DOHH2 (cell line): ENCODE measurements at regions not wholly inside any gene's neighbourhood (a gene's known extent, or its start where the extent isn't known, plus 50 kb on each side); places are given as distances from the start of the nearest gene placed in this dataset.

Experiments used
- H3F3A ChIP-seq: fragments of 200-600 bp; sonication (generic), shearing (Covaris generic); 2 replicates; pipeline ENCODE4 v1.6.0; 2016; ENCODE audit warnings: antibody characterized with exemption, mild to moderate bottlenecking; ENCODE audit not compliant: control insufficient read depth, insufficient read depth
- H3K27ac ChIP-seq: fragments of 200-600 bp; sonication (generic); 2 replicates; pipeline ENCODE4 v1.5.1; 2014; ENCODE audit warnings: low read depth, mild to moderate bottlenecking, low read length, moderate library complexity
- H3K27me3 ChIP-seq: fragments of 200-600 bp; sonication (generic); 2 replicates; pipeline ENCODE4 v1.6.1; 2014; ENCODE audit warnings: mild to moderate bottlenecking, low read length, mixed read lengths; ENCODE audit not compliant: control insufficient read depth
- H3K36me3 ChIP-seq: fragments of 200-600 bp; sonication (generic); 2 replicates; pipeline ENCODE4 v1.6.1; 2014; ENCODE audit warnings: mild to moderate bottlenecking, low read length, moderate library complexity, mixed read lengths; ENCODE audit not compliant: control insufficient read depth
- H3K4me1 ChIP-seq: fragments of 200-600 bp; sonication (generic); 2 replicates; pipeline ENCODE4 v1.6.1; 2014; ENCODE audit warnings: mild to moderate bottlenecking, low read length, mixed read lengths; ENCODE audit not compliant: control insufficient read depth
- H3K4me2 ChIP-seq: fragments of 200-600 bp; sonication (generic); 2 replicates; pipeline ENCODE4 v1.6.0; 2014; ENCODE audit warnings: mild to moderate bottlenecking, low read length, moderate library complexity
- H3K4me3 ChIP-seq: fragments of 200-600 bp; sonication (generic); 2 replicates; pipeline ENCODE4 v1.5.1; 2014; ENCODE audit warnings: mild to moderate bottlenecking, low read length, mixed read lengths
- H3K79me2 ChIP-seq: fragments of 200-600 bp; sonication (generic); 2 replicates; pipeline ENCODE4 v1.6.1; 2014; ENCODE audit warnings: mild to moderate bottlenecking, low read length, mixed read lengths; ENCODE audit not compliant: control insufficient read depth
- H3K9me2 ChIP-seq: fragments of 200-600 bp; sonication (generic); replicated peaks from 2 replicates; pipeline ENCODE4 v1.6.1; 2014; ENCODE audit warnings: mild to moderate bottlenecking, low read length, mixed read lengths; ENCODE audit not compliant: control insufficient read depth
- H3K9me3 ChIP-seq: fragments of 200-600 bp; sonication (generic); 2 replicates; pipeline ENCODE4 v1.6.1; 2014; ENCODE audit warnings: antibody characterized with exemption, low read length, mixed read lengths; ENCODE audit not compliant: control insufficient read depth, insufficient read depth
- H4K20me1 ChIP-seq: fragments of 200-600 bp; sonication (generic); 2 replicates; pipeline ENCODE4 v1.6.0; 2014; ENCODE audit warnings: low read depth, mild to moderate bottlenecking, antibody characterized with exemption, low read length, moderate library complexity; ENCODE audit not compliant: control insufficient read depth, insufficient read depth
- CTCF ChIP-seq: fragments of 200-600 bp; sonication (generic); IDR thresholded peaks from one replicate; pipeline ENCODE4 v1.5.1; 2014; ENCODE audit warnings: antibody characterized with exemption, mild to moderate bottlenecking, low read depth, low read length; ENCODE audit not compliant: poor library complexity, severe bottlenecking
- EZH2phosphoT487 ChIP-seq: fragments of 200-600 bp; sonication (generic); IDR thresholded peaks from 2 replicates; pipeline ENCODE4 v1.6.1; 2017; ENCODE audit warnings: borderline replicate concordance, mild to moderate bottlenecking, antibody characterized with exemption, low read length, moderate library complexity, mixed read lengths

GRCh38 chr2:138279871-138280270 is 221.7 kb upstream of the SPOPL start:
- Histone ChIP-seq H3K4me3 (no peak overlapping the region), H3K27me3 (no peaks in the 10 kb centered on the region), H3K36me3 (no peaks in the 10 kb centered on the region), H3K4me1 (no peaks in the 10 kb centered on the region), H4K20me1 (no peaks in the 10 kb centered on the region), H3K9me3 (no peaks in the 10 kb centered on the region), H3K79me2 (no peaks in the 10 kb centered on the region), H3K4me2 (no peak overlapping the region), H3F3A (no peaks in the 10 kb centered on the region), H3K27ac (no peak overlapping the region), H3K9me2 (no peaks in the 10 kb centered on the region)
- TF ChIP-seq CTCF (no peak), EZH2phosphoT487 (no peak)

- H3K4me1 ChIP-seq: no peaks in the 10 kb centered on the region
- H3K4me3 ChIP-seq: no peak overlapping the region
These were observed 220.4 kb upstream of the SPOPL start for GRCh38 chr2:138280999-138281695.

GRCh38 chr2:138282014-138282672 is 219.4 kb upstream of the SPOPL start:
- no peak overlapping the region for H3K4me2 ChIP-seq
- no peak overlapping the region for H3K27ac ChIP-seq
- H3K4me1 ChIP-seq: no peaks in the 10 kb centered on the region
- no peaks in the 10 kb centered on the region for H3F3A ChIP-seq
- no peaks in the 10 kb centered on the region for H3K36me3 ChIP-seq
- TF ChIP-seq EZH2phosphoT487: no peak
- no peak for TF ChIP-seq CTCF
- H3K9me2 ChIP-seq: no peaks in the 10 kb centered on the region
- H3K4me3 ChIP-seq: no peak overlapping the region
- no peaks in the 10 kb centered on the region for H3K27me3 ChIP-seq
- H3K9me3 ChIP-seq: no peaks in the 10 kb centered on the region
- H4K20me1 ChIP-seq: no peaks in the 10 kb centered on the region
- no peaks in the 10 kb centered on the region for H3K79me2 ChIP-seq

More at GRCh38 chr2:138280999-138281695, 220.4 kb upstream of the SPOPL start:
- H3K27ac ChIP-seq: no peak overlapping the region
- H3K36me3 ChIP-seq: no peaks in the 10 kb centered on the region
- H4K20me1 ChIP-seq: no peaks in the 10 kb centered on the region
- no peak overlapping the region for H3K4me2 ChIP-seq
- H3K27me3 ChIP-seq: no peaks in the 10 kb centered on the region
- H3K79me2 ChIP-seq: no peaks in the 10 kb centered on the region
- H3F3A ChIP-seq: no peaks in the 10 kb centered on the region
- H3K9me3 ChIP-seq: no peaks in the 10 kb centered on the region
- TF ChIP-seq EZH2phosphoT487 (no peak), CTCF (no peak)
- H3K9me2 ChIP-seq: no peaks in the 10 kb centered on the region
